Gastrocnemius medialis (tissue), 4 donors: ENCODE measurements at regions not wholly inside any gene's neighbourhood (a gene's known extent, or its start where the extent isn't known, plus 50 kb on each side); places are given as distances from the start of the nearest gene placed in this dataset.

ENCODE experiments used
- POLR2A ChIP-seq, 2 donors: fragments of 450-650 bp; IDR thresholded peaks; one replicate each; pipeline ENCODE4 v1.6.1; 2017; ENCODE audit warnings: antibody characterized with exemption in 2 of 2, mild to moderate bottlenecking in 2 of 2, moderate library complexity in 2 of 2
- TF ChIP-seq, protein P1 (sequence below), 5 experiments: fragments of 450-650 bp in 3 of 5; fragments of 200-600 bp in 2 of 5; sonication (generic) in 2 of 5; IDR thresholded peaks in 4 of 5; conservative IDR thresholded peaks in 1 of 5; 1 replicate in 4 of 5; 2 replicates in 1 of 5; pipeline ENCODE4 v1.5.1; 2016 to 2019; ENCODE audit warnings: antibody characterized with exemption in 5 of 5, mild to moderate bottlenecking in 3 of 5, moderate library complexity in 3 of 5

DNA sequence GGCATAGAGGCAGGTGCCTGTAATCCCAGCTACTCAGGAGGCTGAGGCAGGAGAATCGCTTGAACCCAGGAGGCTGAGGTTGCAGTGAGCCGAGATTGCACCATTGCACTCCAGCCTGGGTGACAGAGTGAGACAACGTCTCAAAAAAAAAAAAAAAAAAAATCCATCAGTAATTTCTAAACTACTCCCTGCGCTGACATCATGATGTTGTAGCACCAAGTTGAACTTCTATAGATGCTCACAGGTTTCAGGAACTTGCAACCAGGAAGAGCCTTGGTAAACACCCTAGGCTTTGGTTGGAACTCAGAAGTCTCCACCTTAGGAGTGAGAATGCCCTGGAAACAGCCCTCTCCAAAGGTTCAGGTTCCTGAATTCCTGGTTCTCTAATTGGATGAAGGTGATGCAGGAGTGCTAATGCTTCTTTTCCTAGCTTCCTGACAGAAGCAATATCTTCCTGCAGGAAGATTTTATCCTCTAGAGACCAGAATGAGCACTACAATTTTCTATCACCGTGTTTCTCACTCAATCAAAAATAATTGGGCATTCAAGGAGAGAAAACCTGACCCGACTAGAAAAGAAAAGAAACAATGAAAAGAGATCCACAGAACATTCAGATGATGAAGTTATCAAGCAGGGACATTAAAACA, 469.6 kb downstream of the GADD45G start:
- TF ChIP-seq, protein P1, sequence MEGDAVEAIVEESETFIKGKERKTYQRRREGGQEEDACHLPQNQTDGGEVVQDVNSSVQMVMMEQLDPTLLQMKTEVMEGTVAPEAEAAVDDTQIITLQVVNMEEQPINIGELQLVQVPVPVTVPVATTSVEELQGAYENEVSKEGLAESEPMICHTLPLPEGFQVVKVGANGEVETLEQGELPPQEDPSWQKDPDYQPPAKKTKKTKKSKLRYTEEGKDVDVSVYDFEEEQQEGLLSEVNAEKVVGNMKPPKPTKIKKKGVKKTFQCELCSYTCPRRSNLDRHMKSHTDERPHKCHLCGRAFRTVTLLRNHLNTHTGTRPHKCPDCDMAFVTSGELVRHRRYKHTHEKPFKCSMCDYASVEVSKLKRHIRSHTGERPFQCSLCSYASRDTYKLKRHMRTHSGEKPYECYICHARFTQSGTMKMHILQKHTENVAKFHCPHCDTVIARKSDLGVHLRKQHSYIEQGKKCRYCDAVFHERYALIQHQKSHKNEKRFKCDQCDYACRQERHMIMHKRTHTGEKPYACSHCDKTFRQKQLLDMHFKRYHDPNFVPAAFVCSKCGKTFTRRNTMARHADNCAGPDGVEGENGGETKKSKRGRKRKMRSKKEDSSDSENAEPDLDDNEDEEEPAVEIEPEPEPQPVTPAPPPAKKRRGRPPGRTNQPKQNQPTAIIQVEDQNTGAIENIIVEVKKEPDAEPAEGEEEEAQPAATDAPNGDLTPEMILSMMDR (IDR thresholded peaks at IDR 0.05 in 4 of 5, conservative IDR thresholded peaks at IDR 0.05 in 1 of 5) = no peak
- no peak for TF ChIP-seq POLR2A (IDR thresholded peaks at IDR 0.05)
